ENCODE measurements at regions not wholly inside any gene's neighbourhood (a gene's known extent, or its start where the extent isn't known, plus 50 kb on each side); places are given as distances from the start of the nearest gene placed in this dataset.

- H3K9me2 ChIP-seq (replicated peaks; ENCODE audit: control insufficient read depth, low read length): no peaks in the 10 kb centered on the region
Measured at GRCh38 chr15:95431518-95431917, 899.0 kb upstream of the NR2F2 start.

GRCh38 chr15:95432878-95433405, 897.6 kb upstream of the NR2F2 start:
- TF ChIP-seq EZH2phosphoT487 (IDR thresholded peaks at IDR 0.05; ENCODE audit: borderline replicate concordance, low read length) (no peak), CTCF (IDR thresholded peaks at IDR 0.05; ENCODE audit: low read depth, low read length, poor library complexity, severe bottlenecking) (no peak)
- no peaks in the 10 kb centered on the region for H3F3A ChIP-seq (ENCODE audit: control insufficient read depth, insufficient read depth)
- H3K4me2 ChIP-seq (ENCODE audit: low read length): no peak overlapping the region
- no peaks in the 10 kb centered on the region for H3K36me3 ChIP-seq (ENCODE audit: control insufficient read depth, low read length)
- no peaks in the 10 kb centered on the region for H3K9me2 ChIP-seq (replicated peaks; ENCODE audit: control insufficient read depth, low read length)
- no peak overlapping the region for H3K27ac ChIP-seq (ENCODE audit: low read depth, low read length)
- H3K9me3 ChIP-seq (ENCODE audit: control insufficient read depth, insufficient read depth, low read length): no peaks in the 10 kb centered on the region
- H3K27me3 ChIP-seq (ENCODE audit: control insufficient read depth, low read length): no peaks in the 10 kb centered on the region
- no peaks in the 10 kb centered on the region for H3K4me1 ChIP-seq (ENCODE audit: control insufficient read depth, low read length)
- H3K79me2 ChIP-seq (ENCODE audit: control insufficient read depth, low read length): no peaks in the 10 kb centered on the region
- no peak overlapping the region for H3K4me3 ChIP-seq (ENCODE audit: low read length)
- no peaks in the 10 kb centered on the region for H4K20me1 ChIP-seq (ENCODE audit: control insufficient read depth, insufficient read depth, low read depth, low read length)

More at GRCh38 chr15:95431518-95431917, 899.0 kb upstream of the NR2F2 start:
- Histone ChIP-seq H3K4me2 (ENCODE audit: low read length) (no peak overlapping the region), H3K9me3 (ENCODE audit: control insufficient read depth, insufficient read depth, low read length) (no peaks in the 10 kb centered on the region), H3K27ac (ENCODE audit: low read depth, low read length) (no peak overlapping the region), H3K27me3 (ENCODE audit: control insufficient read depth, low read length) (no peaks in the 10 kb centered on the region), H4K20me1 (ENCODE audit: control insufficient read depth, insufficient read depth, low read depth, low read length) (no peaks in the 10 kb centered on the region), H3K36me3 (ENCODE audit: control insufficient read depth, low read length) (no peaks in the 10 kb centered on the region), H3K4me3 (ENCODE audit: low read length) (no peak overlapping the region), H3K4me1 (ENCODE audit: control insufficient read depth, low read length) (no peaks in the 10 kb centered on the region), H3F3A (ENCODE audit: control insufficient read depth, insufficient read depth) (no peaks in the 10 kb centered on the region), H3K79me2 (ENCODE audit: control insufficient read depth, low read length) (no peaks in the 10 kb centered on the region)
- TF ChIP-seq EZH2phosphoT487 (IDR thresholded peaks at IDR 0.05; ENCODE audit: borderline replicate concordance, low read length) (no peak), CTCF (IDR thresholded peaks at IDR 0.05; ENCODE audit: low read depth, low read length, poor library complexity, severe bottlenecking) (no peak)

- H4K20me1 ChIP-seq (ENCODE audit: control insufficient read depth, insufficient read depth, low read depth, low read length): no peaks in the 10 kb centered on the region
- H3K4me3 ChIP-seq (ENCODE audit: low read length): no peak overlapping the region
- no peak overlapping the region for H3K4me2 ChIP-seq (ENCODE audit: low read length)
- no peaks in the 10 kb centered on the region for H3K9me3 ChIP-seq (ENCODE audit: control insufficient read depth, insufficient read depth, low read length)
- no peaks in the 10 kb centered on the region for H3K4me1 ChIP-seq (ENCODE audit: control insufficient read depth, low read length)
- no peaks in the 10 kb centered on the region for H3K27me3 ChIP-seq (ENCODE audit: control insufficient read depth, low read length)
- TF ChIP-seq EZH2phosphoT487 (IDR thresholded peaks at IDR 0.05; ENCODE audit: borderline replicate concordance, low read length) (no peak), CTCF (IDR thresholded peaks at IDR 0.05; ENCODE audit: low read depth, low read length, poor library complexity, severe bottlenecking) (no peak)
- no peaks in the 10 kb centered on the region for H3K9me2 ChIP-seq (replicated peaks; ENCODE audit: control insufficient read depth, low read length)
- H3K79me2 ChIP-seq (ENCODE audit: control insufficient read depth, low read length): no peaks in the 10 kb centered on the region
- H3K36me3 ChIP-seq (ENCODE audit: control insufficient read depth, low read length): no peaks in the 10 kb centered on the region
- no peaks in the 10 kb centered on the region for H3F3A ChIP-seq (ENCODE audit: control insufficient read depth, insufficient read depth)
- no peak overlapping the region for H3K27ac ChIP-seq (ENCODE audit: low read depth, low read length)
Measured at GRCh38 chr15:95439922-95440376, 890.6 kb upstream of the NR2F2 start.

Data from DOHH2 (cell line).